Stimulated activated CD4-positive, alpha-beta T cell treated with anti-CD3 and anti-CD28 coated beads, Interleukin-12 subunit alpha, Interleukin-12 subunit beta, amount 100 ng/mL, for 24 hours (primary cell): ENCODE measurements at regions not wholly inside any gene's neighbourhood (a gene's known extent, or its start where the extent isn't known, plus 50 kb on each side); places are given as distances from the start of the nearest gene placed in this dataset.
"Not testable (repeated sequence)": the region's sequence is repeated elsewhere in the genome, so short reads cannot be mapped to it uniquely, and the experiment has no call there.

Source experiments
- DNase-seq, 2 experiments: peaks; one replicate each; pipeline ENCODE4 v3.0.0-alpha.2; 2020; ENCODE audit warnings: low read depth in 2 of 2

GRCh38 chrX:118257781-118258180 is 88.1 kb upstream of the WDR44 start:
- DNase-seq: no peak

GRCh38 chrX:118259213-118259612 is 86.7 kb upstream of the WDR44 start:
- no peak for DNase-seq

DNA sequence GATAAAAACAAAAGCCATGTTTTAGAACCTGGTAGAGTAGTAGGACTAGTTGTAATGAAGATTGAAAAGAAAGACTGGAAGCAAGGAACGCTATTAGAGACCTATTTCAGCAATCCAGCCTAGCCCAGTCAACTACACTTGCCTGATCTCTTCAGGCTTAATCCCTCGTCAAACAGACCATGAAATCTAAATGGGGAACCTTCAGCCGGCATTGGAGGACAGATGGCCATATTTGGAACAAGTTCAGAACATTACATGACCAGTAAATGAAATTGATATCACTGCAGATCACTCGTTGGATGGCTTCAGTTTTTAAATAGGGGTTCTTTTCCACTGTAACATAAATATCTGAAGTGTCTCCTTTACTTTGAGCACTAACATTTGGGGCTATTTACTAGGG is 84.8 kb upstream of the WDR44 start:
- DNase-seq: no peak

- DNase-seq: no peak
These were observed 74.1 kb upstream of the WDR44 start for GRCh38 chrX:118271775-118272174.

GRCh38 chrX:118272242-118272641 is 73.7 kb upstream of the WDR44 start:
- DNase-seq: no peak

GRCh38 chrX:118286066-118286762 is 59.7 kb upstream of the WDR44 start:
- DNase-seq: no peak

DNA sequence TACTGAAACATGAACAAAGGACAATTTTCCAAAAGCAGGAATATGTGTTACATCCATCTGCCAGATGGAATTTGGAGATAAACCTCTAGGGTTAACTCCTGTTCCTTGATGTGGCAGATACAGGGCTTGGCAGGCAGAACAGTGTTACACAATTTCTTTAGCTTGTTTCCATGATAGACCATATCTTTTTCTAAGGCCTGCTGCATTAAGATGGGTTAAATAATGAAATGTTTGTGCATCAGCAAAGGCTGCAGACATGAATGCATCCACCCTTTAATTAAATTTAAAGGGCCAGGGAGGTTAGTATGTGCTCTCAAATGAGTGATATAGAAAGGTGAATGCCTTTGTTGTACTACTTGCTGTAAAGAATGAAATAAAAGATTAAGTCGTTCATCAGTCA is 50.1 kb upstream of the WDR44 start:
- not testable (repeated sequence) for DNase-seq
